K562 (cell line): ENCODE measurements at regions not wholly inside any gene's neighbourhood (a gene's known extent, or its start where the extent isn't known, plus 50 kb on each side); places are given as distances from the start of the nearest gene placed in this dataset.

Source experiments
- ATAC-seq: fragments of 200-7000 bp; cut with Tn5 transposase; 3 replicates; pipeline ENCODE4 v1.9.1; 2020; ENCODE audit warnings: moderate library complexity
- BruUV-seq: library from RNA; stranded (reverse); fragments of 400-500 nt; replicated peaks from 2 replicates; lab custom pipeline; 2021; lab: Mats Ljungman, UMichigan
- CTCF ChIA-PET: fragments of 300-600 bp; formaldehyde crosslinking; extraction: SDS; loops from one replicate; lab custom pipeline; 2021; ENCODE audit warnings: low intra/inter-chr PET ratio; lab: Yijun Ruan, JAX
- POLR2A ChIA-PET: fragments of 300-600, 350-650 bp; sonication (Branson Sonifier 250); formaldehyde crosslinking; extraction: SDS; loops from one replicate; lab custom pipeline; 2021; ENCODE audit warnings: antibody characterized with exemption, inconsistent platforms; lab: Yijun Ruan, JAX
- DNase-seq, 4 experiments: peaks; one replicate each; pipeline versions ENCODE4 v3.0.0 to v3.0.0-alpha.2; 2011 to 2018; ENCODE audit warnings: low spot score in 3 of 4, mixed read lengths in 3 of 4; ENCODE audit errors: extremely low read depth in 1 of 4
- FAIRE-seq: peaks from 2 replicates; lab custom pipeline; 2011; peaks lifted over from hg19 to GRCh38; lab: Jason Lieb, UNC
- H2AFZ ChIP-seq: 2 replicates; pipeline ENCODE4 v1.6.0; 2011; ENCODE audit warnings: low read depth, low read length, control low read depth, inconsistent platforms
- H3K27ac ChIP-seq: fragments of 200-600 bp; 3 replicates; pipeline ENCODE4 v1.8.0; 2011; ENCODE audit warnings: low read depth, mild to moderate bottlenecking, control low read depth, inconsistent platforms, low read length, moderate library complexity, mixed read lengths; ENCODE audit errors: extremely low read depth
- H3K27me3 ChIP-seq, 2 experiments: fragments of 300-600 bp in 1 of 2; 2 replicates in 1 of 2; 3 replicates in 1 of 2; pipeline versions ENCODE4 v1.6.0 to v1.8.0; 2011; ENCODE audit warnings: inconsistent platforms in 2 of 2, low read length in 2 of 2, mild to moderate bottlenecking in 1 of 2, mixed read lengths in 1 of 2, moderate library complexity in 1 of 2; ENCODE audit not compliant: control insufficient read depth in 2 of 2, insufficient read depth in 2 of 2
- H3K36me3 ChIP-seq: fragments of 300-600 bp; 3 replicates; pipeline ENCODE4 v1.8.0; 2011; ENCODE audit warnings: mild to moderate bottlenecking, low read length, inconsistent platforms; ENCODE audit not compliant: control insufficient read depth, insufficient read depth
- H3K4me1 ChIP-seq, 2 experiments: fragments of 200-600 bp in 1 of 2; replicated peaks in 1 of 2; 2 replicates in 1 of 2; 3 replicates in 1 of 2; pipeline versions ENCODE4 v1.5.1 to v1.8.0; 2011; ENCODE audit warnings: inconsistent platforms in 2 of 2, low read length in 2 of 2, mild to moderate bottlenecking in 1 of 2, mixed read lengths in 1 of 2, moderate library complexity in 1 of 2; ENCODE audit not compliant: control insufficient read depth in 2 of 2, insufficient read depth in 2 of 2
- H3K4me2 ChIP-seq: 2 replicates; pipeline ENCODE4 v1.6.1; 2011; ENCODE audit warnings: low read length, control low read depth, inconsistent platforms, mixed read lengths; ENCODE audit not compliant: insufficient read depth
- H3K4me3 ChIP-seq: fragments of 200-600 bp; sonication (generic), shearing (Covaris generic); 2 replicates; pipeline ENCODE4 v1.5.1; 2016; ENCODE audit warnings: control low read depth, inconsistent platforms
- H3K79me2 ChIP-seq: fragments of 200-600 bp; 3 replicates; pipeline ENCODE4 v1.8.0; 2011; ENCODE audit warnings: low read length, inconsistent platforms; ENCODE audit not compliant: control insufficient read depth, insufficient read depth
- H3K9ac ChIP-seq, 2 experiments: 2 replicates each; pipeline versions ENCODE4 v1.6.0 to v1.6.1; 2011; ENCODE audit warnings: low read depth in 2 of 2, low read length in 2 of 2, control low read depth in 1 of 2, inconsistent platforms in 1 of 2, mild to moderate bottlenecking in 1 of 2, mixed read lengths in 1 of 2; ENCODE audit not compliant: insufficient read depth in 1 of 2
- H3K9me1 ChIP-seq: one replicate; pipeline ENCODE4 v1.6.0; 2011; ENCODE audit warnings: inconsistent platforms, mild to moderate bottlenecking, low read length, moderate library complexity; ENCODE audit not compliant: control insufficient read depth, insufficient read depth
- H3K9me3 ChIP-seq: replicated peaks from 2 replicates; pipeline ENCODE4 v1.5.1; 2011; ENCODE audit warnings: low read depth, low read length, inconsistent platforms; ENCODE audit not compliant: control insufficient read depth, insufficient read depth
- H4K20me1 ChIP-seq: replicated peaks from 2 replicates; pipeline ENCODE4 v1.6.1; 2011; ENCODE audit warnings: low read length, inconsistent platforms, mixed read lengths; ENCODE audit not compliant: control insufficient read depth, insufficient read depth
- ATF1 ChIP-seq, 2 experiments: fragments of 450-650 bp in 1 of 2; IDR thresholded peaks; 2 replicates each; pipeline ENCODE4 v1.6.1; 2016; ENCODE audit warnings: missing compliant biosample characterization in 1 of 2, missing genetic modification characterization in 1 of 2
- CBX1 ChIP-seq: sonication (generic); IDR thresholded peaks from 2 replicates; pipeline ENCODE4 v1.6.1; 2016; ENCODE audit warnings: antibody characterized with exemption, low read depth, mild to moderate bottlenecking
- CCNT2 ChIP-seq: IDR thresholded peaks from 2 replicates; pipeline ENCODE4 v1.6.1; 2011; ENCODE audit warnings: borderline replicate concordance, low read depth, mild to moderate bottlenecking, moderate library complexity, mixed read lengths, low read length; ENCODE audit not compliant: insufficient read length; ENCODE audit errors: extremely low read depth
- EZH2 ChIP-seq: IDR thresholded peaks from 2 replicates; pipeline ENCODE4 v1.6.1; 2012; ENCODE audit warnings: low read depth, mild to moderate bottlenecking, inconsistent platforms, low read length, borderline replicate concordance
- FOXJ3 ChIP-seq: sonication (generic); formaldehyde crosslinking; IDR thresholded peaks from 2 replicates; pipeline ENCODE4 v1.4.0; 2020; ENCODE audit warnings: mild to moderate bottlenecking, missing genetic modification reagents
- NBN ChIP-seq: fragments of 450-650 bp; IDR thresholded peaks from 2 replicates; pipeline ENCODE4 v1.6.1; 2016; ENCODE audit warnings: low read depth, mild to moderate bottlenecking
- RBM22 ChIP-seq: fragments of 200-400 bp; formaldehyde crosslinking; IDR thresholded peaks from 2 replicates; pipeline ENCODE4 v1.6.1; 2018; ENCODE audit warnings: low read length, low read depth; ENCODE audit not compliant: poor library complexity, severe bottlenecking
- SMAD2 ChIP-seq: fragments of 150-350 bp; IDR thresholded peaks from 2 replicates; pipeline ENCODE4 v1.6.1; 2014; ENCODE audit warnings: low read depth, mild to moderate bottlenecking, low read length
- SMARCA4 ChIP-seq: fragments of 450-650 bp; IDR thresholded peaks from 2 replicates; pipeline ENCODE4 v1.6.1; 2016
- ZBTB7A ChIP-seq: IDR thresholded peaks from 2 replicates; pipeline ENCODE4 v1.6.1; 2011; ENCODE audit warnings: low read depth, mild to moderate bottlenecking, low read length, moderate library complexity, borderline replicate concordance; ENCODE audit not compliant: control insufficient read depth
- WGBS: fragments of 100-300 bp; shearing (Covaris generic); methylation state at CpG from one replicate; pipeline ENCODE4 v1.1.6; 2016; ENCODE audit warnings: low coverage, mixed read lengths; ENCODE audit not compliant: insufficient coverage; ENCODE audit errors: missing lambda C conversion rate; 5-methylcytosine and 5-hydroxymethylcytosine counted together
- in situ Hi-C: fragments of 300-500 bp; cut with MboI; formaldehyde crosslinking; loops from 4 replicates; pipeline ENCODE4 v1.15.0; 2018; ENCODE audit warnings: inconsistent platforms, mixed read lengths
- intact Hi-C: fragments of 100-400 bp; cut with micrococcal nuclease; formaldehyde crosslinking; loops from 2 replicates; pipeline ENCODE4 v1.14.2; 2022
- TF ChIP-seq, protein P1 (sequence below): fragments of 200-800 bp; sonication (Bioruptor generic); IDR thresholded peaks from 2 replicates; pipeline ENCODE4 v1.6.1; 2017; ENCODE audit warnings: missing genetic modification characterization, missing compliant biosample characterization

DNA sequence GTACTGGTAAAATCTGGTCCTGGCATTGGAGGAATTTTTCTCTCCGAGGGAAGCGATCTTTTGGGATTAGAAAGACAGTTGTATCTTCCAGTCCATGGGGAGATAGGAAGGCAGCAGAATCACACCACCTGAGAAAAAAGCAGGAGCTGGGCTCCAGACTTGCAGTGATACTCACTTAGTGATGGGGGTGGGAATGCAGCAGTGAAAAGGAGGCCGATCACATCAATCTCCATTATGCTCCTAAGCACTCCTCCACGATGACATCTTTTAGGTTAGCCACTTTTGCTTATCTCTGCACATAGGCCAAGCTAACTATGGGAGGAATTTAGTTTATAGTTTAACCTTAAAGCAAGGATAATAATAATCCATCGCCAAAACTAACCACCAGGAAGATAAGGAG is 219.0 kb downstream of the DMAC1 start (continued):
- TF ChIP-seq NBN (no peak), FOXJ3 (CRISPR knock-in tag) (no peak), ATF1 (CRISPR knock-in tag; IDR thresholded peaks at IDR 0.05) (no peak), ATF1 (tag; IDR thresholded peaks at IDR 0.05) (no peak), SMAD2 (no peak)

DNA sequence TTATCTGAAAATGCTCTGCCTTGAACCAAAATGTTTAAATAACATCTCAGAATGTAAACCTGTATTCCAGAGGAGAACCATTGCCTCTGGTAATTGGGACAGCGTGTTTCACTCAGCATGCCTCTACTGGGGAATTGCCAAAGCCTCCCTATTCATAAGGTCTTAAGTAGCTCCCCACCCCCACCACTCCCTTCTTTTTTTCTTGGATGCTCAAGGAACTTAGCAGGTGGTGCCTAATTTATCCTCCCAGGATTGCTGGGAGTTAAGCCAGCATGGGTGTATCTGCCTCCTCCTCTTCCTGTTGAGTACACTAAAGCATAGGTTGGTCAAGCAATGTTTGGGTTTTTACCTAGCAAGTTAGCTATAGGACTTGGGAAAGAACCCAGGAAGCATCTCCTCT is 220.2 kb downstream of the DMAC1 start:
- 0% methylated on average over 1 of the region's 1 CpG for WGBS
- Histone ChIP-seq H3K36me3 (no peaks in the 10 kb centered on the region), H3K27me3 (no peaks in the 10 kb centered on the region), H3K79me2 (no peaks in the 10 kb centered on the region), H3K9me3 (no peaks in the 10 kb centered on the region), H3K4me3 (no peak overlapping the region), H2AFZ (no peak overlapping the region), H3K9me1 (no peaks in the 10 kb centered on the region), H3K4me2 (no peak overlapping the region), H3K4me1 (no peaks in the 10 kb centered on the region), H4K20me1 (no peaks in the 10 kb centered on the region), H3K9ac (no peak overlapping the region), H3K27ac (no peak overlapping the region)
- TF ChIP-seq ZBTB7A: no peak
- DNase-seq (no peak), ATAC-seq (no peak), FAIRE-seq (no peak)
- no TSS peak for BruUV-seq
- in situ Hi-C loops: no loop called here
- POLR2A ChIA-PET: no interaction called here
- CTCF ChIA-PET: no interaction called here
- intact Hi-C loops: no loop called here

GRCh38 chr9:7578951-7579350 is 220.6 kb downstream of the DMAC1 start:
- Histone ChIP-seq H3K4me3 (no peak overlapping the region), H3K36me3 (no peaks in the 10 kb centered on the region), H3K27ac (no peak overlapping the region), H3K9me1 (no peaks in the 10 kb centered on the region), H3K27me3 (no peaks in the 10 kb centered on the region), H3K4me2 (no peak overlapping the region), H2AFZ (no peak overlapping the region), H3K9me3 (no peaks in the 10 kb centered on the region), H3K4me1 (no peaks in the 10 kb centered on the region), H4K20me1 (no peaks in the 10 kb centered on the region), H3K9ac (no peak overlapping the region), H3K79me2 (no peaks in the 10 kb centered on the region)
- ChIA-PET POLR2A (no interaction called here), CTCF (no interaction called here)
- TF ChIP-seq CCNT2: no peak
- TF ChIP-seq CBX1: no peak
- no peak for TF ChIP-seq EZH2
- no peak for TF ChIP-seq RBM22
- TF ChIP-seq SMARCA4: no peak
- TF ChIP-seq, protein P1, sequence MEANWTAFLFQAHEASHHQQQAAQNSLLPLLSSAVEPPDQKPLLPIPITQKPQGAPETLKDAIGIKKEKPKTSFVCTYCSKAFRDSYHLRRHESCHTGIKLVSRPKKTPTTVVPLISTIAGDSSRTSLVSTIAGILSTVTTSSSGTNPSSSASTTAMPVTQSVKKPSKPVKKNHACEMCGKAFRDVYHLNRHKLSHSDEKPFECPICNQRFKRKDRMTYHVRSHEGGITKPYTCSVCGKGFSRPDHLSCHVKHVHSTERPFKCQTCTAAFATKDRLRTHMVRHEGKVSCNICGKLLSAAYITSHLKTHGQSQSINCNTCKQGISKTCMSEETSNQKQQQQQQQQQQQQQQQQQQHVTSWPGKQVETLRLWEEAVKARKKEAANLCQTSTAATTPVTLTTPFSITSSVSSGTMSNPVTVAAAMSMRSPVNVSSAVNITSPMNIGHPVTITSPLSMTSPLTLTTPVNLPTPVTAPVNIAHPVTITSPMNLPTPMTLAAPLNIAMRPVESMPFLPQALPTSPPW (CRISPR knock-in tag): no peak
- ATAC-seq: no peak
- BruUV-seq: no TSS peak
- 0% methylated on average over 2 of the region's 3 CpGs for WGBS
- no peak for DNase-seq
- FAIRE-seq: no peak
- in situ Hi-C loops: no loop called here
- intact Hi-C loops: no loop called here
